Neural progenitor cell (in vitro differentiated cells): ENCODE measurements at regions not wholly inside any gene's neighbourhood (a gene's known extent, or its start where the extent isn't known, plus 50 kb on each side); places are given as distances from the start of the nearest gene placed in this dataset.

Source experiments
- CTCF ChIP-seq: fragments of 200-600 bp; sonication (generic); IDR thresholded peaks from 2 replicates; pipeline ENCODE4 v1.5.1; 2017; ENCODE audit warnings: antibody characterized with exemption, mild to moderate bottlenecking
- EZH2 ChIP-seq: fragments of 200-600 bp; sonication (generic); IDR thresholded peaks from 2 replicates; pipeline ENCODE4 v1.6.1; 2017; ENCODE audit warnings: antibody characterized with exemption, mild to moderate bottlenecking, moderate library complexity
- EZH2phosphoT487 ChIP-seq: fragments of 200-600 bp; sonication (generic); IDR thresholded peaks from 2 replicates; pipeline ENCODE4 v1.6.1; 2017; ENCODE audit warnings: antibody characterized with exemption

GRCh38 chrX:13892856-13893255 lies 76.0 kb upstream of the GPM6B start:
- no peak for TF ChIP-seq CTCF
- TF ChIP-seq EZH2 = no peak
- no peak for TF ChIP-seq EZH2phosphoT487
